ENCODE measurements at regions not wholly inside any gene's neighbourhood (a gene's known extent, or its start where the extent isn't known, plus 50 kb on each side); places are given as distances from the start of the nearest gene placed in this dataset.
"Not testable (repeated sequence)": the region's sequence is repeated elsewhere in the genome, so short reads cannot be mapped to it uniquely, and the experiment has no call there.

- no peak for DNase-seq
Observed at GRCh38 chr4:126183206-126183605, 868.5 kb downstream of the FAT4 start.

- no peak for DNase-seq
Observed at GRCh38 chr4:126191536-126191935, 876.8 kb downstream of the FAT4 start.

DNA sequence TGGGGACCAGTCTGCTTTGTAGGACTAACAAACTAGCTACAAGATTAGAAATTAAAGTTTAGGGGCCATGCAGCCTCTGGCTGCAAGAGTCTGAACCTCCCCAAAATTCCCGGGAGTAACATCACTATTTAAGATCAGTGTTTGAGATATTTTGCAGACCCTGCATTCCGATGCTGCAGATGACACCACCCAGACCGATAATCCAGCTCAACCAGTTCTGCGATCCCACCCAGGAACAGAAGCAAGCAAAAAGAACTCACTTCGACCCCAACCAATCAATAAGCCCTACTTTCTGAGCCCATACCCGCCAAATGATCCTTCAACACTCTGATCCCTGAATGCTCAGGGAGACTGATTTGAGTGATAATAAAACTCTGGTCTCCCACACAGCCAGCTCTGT lies 877.8 kb downstream of the FAT4 start:
- DNase-seq: no peak

DNA sequence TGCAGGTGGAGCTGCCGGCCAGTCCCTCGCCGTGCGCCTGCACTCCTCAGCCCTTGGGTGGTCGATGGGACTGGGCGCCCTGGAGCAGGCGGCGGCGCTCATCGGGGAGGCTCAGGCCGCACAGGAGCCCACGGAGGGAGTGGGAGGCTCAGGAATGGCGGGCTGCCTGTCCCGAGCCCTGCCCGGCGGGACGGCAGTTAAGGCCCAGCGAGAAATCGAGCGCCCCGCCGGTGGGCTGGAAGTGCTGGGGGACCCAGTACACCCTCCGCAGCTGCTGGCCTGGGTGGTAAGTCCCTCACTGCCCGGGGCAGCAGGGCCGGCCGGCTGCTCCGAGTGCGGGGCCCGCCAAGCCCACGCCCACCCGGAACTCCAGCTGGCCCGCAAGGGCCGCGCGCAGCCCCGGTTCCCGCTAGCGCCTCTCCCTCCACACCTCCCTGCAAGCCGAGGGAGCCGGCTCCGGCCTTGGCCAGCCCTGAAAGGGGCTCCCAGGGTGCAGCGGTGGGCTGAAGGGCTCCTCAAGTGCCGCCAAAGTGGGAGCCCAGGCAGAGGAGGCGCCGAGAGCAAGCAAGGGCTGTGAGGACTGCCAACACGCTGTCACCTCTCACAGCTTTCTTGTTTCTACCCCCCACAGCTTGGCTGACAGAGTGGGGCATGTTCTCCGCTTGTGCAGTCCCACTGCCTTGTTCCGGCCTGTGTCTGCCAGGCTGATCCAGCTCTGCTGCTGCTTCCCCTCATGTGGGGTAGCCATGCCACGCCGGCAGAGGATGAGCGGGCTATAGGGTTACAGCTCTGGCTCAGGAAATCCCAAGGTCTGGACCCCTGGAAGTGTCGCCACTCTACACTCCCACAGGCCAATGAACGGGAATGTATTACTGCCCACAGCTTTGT lies 886.7 kb downstream of the FAT4 start:
- not testable (repeated sequence) for DNase-seq

DNA sequence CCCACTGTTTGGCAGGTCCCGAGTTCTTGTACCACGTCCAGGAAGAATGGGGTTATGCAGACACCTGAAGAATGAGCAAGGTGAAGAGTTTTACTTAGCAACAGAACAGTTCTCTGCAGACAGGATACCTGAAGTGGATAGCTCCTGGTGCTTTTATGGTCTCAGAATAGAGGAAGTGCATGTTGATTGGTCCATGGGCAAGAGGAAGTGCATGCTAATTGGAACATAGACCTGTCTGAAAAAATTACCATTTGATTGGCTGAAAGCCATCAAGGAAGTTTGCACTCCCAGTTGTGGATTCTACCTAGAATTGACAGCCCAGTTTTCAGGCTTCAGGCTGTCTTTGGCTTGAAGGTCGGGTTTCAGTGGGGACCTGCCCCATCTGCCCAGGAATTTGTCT lies 887.5 kb downstream of the FAT4 start:
- DNase-seq: no peak

GRCh38 chr4:126207910-126208309 lies 893.2 kb downstream of the FAT4 start:
- DNase-seq: no peak

- DNase-seq: no peak
Observed at GRCh38 chr4:126209147-126209546, 894.4 kb downstream of the FAT4 start.

DNA sequence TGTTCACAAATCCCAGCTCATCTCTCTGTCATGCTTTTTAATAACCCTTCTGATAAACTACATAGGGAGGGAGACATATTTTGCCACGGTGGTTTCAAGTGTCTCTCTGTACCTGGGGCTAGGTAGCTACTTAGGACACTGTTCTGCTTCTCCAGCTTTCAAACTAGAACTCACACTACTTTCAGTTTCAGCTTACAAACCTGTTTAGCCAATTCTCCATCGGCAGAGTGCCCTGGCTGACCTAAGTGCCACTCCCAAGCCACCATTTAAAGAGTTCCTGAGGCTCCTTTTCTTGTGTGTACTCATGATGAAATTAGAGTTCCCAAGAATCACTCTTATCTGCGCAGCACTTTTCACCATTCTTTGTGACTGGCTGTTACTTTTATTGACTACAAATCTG lies 899.2 kb downstream of the FAT4 start:
- DNase-seq: no peak

DNA sequence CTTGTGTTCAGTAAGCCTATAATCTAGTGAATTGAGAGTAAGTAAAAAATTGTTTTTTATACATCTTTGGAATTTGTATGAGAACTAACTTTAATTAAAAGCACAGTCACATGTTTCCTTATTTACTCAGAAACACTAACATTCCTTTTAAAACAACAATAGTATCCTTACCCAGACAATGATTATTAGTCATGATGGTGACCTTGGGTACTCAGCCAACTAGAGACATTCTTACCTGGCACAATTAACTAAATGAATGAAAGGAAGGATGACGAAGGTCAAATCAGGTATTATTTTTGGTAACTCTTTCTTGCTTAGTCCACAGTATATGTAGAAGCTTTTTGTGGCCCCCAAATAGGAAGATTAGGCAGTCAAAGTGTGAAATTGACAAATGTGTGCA lies 901.0 kb downstream of the FAT4 start:
- no peak for DNase-seq

GRCh38 chr4:126216611-126217010 lies 901.9 kb downstream of the FAT4 start:
- no peak for DNase-seq

DNA sequence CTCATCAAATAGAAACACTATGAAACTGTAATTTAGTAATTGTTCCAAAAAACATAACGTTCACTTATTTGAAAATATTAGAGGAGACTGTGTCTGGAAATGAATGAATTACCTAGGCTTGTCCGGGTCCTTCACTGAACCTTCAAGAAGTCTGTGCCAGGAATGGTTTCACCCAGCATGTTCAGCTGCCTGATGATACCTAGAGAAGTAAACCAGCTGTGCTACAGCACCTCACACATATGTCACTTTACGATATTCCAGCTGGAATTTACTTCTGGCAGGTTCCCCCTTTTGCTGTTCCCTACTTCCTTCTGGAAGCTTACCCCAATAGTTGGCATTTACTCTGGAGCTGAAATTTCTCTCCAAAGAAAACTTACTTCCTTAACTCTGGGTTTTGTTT lies 906.5 kb downstream of the FAT4 start:
- no peak for DNase-seq

DNA sequence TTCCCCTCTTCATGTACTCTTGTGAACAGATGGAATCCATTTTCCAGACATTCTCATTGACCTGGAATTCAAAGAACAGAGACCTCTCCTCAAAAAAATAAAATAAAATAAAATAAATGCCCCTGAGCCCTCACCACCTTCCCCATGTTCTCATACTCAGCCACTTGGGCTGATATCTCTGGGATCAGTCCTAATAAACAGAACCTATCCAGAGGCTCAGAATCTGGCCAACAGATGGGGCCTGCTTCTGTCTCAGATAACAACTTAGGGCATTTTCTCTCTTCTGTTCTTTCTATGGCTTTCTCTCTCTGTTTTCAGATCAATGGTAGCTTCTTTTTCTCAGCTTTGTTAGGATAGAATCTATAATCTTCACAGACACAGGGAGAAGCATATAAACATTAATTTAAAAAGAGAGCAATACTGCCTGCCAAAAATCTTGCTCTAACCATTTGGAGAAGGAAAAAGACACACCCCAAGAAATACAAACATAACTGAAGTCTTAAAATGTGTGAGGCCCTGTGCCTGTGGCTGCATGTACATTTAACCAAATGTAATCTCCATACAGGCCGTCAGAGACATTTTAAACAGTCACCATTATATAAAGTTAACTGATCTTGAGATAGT lies 907.1 kb downstream of the FAT4 start:
- no peak for DNase-seq

DNA sequence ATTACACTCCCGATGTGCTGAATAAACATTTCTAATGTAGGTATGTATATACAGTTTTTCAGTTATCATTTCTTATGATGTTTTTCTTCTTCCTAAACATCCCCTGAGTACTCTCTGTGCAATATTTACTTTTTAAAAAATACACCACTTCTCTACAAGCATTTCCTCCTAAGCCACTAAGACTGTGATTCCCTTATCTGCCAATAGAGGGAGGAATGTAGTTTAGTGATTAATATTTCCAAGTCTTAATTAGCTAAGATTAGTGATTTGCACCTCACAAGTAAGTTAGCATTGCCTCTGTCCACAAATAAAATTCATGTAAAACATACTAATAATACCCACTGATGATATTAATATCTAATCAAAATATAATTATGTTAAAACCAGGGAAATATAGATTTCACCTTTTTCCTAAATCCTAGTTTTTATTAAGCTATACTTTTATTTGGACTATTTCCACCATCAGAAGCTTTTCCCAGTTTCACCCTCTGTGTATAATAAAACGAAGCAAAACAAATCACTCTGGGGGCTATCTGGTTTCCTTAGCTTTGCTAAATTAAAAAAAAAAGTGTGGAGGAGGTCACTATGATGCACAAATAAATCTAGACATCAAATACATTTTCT lies 909.1 kb downstream of the FAT4 start:
- DNase-seq: no peak

GRCh38 chr4:126227428-126227827 lies 912.7 kb downstream of the FAT4 start:
- DNase-seq: no peak

DNA sequence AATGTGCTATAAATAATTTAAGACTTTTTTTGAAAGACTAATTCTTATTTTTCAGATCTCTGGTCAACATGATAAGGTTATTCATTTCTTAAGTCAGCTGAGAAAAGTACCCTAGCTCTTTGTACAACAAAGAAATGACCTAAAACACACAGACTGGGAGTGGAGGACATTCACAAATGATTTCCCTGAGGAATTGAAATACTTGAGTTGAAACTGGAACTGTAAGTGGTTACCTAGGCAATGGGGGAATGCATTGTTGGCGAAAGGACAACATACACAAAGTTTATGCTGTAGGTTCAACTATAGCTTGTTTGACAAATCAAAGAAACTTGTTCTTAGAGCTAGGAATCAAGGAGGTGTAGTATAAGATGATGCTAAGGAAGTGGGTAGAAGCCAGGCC lies 915.5 kb downstream of the FAT4 start:
- no peak for DNase-seq

DNA sequence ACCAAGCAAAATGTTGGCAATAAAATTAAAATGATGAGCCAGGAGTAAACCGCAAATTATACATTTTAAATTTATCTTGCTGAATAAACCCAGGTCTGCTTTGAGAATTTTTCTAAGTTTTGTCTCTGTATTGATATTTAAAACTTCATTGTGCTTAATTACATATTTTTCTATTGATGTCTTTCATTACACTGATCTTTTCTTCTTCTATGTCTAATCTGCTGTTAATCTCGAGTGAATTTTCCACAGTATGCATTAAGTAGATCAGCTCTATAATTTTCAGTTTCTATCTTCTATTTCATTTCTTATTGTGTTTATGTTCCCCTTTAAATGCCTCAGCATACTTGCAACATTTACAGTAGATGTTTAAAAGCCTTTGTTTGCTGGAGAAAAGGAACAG lies 918.7 kb downstream of the FAT4 start:
- no peak for DNase-seq

GRCh38 chr4:126238013-126238412 lies 923.3 kb downstream of the FAT4 start:
- no peak for DNase-seq

DNA sequence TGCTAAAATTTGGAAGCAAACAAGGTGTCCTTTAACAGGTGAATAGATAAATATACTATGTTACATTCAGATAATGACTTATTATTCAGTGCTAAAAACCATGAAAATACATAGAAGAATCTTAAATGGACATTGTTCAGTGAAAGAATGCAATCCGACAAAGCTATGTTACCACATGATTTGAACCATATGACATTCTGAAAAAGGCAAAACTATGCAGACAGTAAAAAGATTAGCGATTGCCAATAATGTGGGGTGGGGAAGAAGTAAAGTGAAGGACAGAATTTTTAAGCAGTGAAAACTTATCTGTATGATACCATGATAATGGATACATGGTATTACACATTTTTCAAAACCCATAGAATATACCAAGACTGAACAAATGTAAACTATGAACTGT lies 926.9 kb downstream of the FAT4 start:
- DNase-seq: no peak

DNA sequence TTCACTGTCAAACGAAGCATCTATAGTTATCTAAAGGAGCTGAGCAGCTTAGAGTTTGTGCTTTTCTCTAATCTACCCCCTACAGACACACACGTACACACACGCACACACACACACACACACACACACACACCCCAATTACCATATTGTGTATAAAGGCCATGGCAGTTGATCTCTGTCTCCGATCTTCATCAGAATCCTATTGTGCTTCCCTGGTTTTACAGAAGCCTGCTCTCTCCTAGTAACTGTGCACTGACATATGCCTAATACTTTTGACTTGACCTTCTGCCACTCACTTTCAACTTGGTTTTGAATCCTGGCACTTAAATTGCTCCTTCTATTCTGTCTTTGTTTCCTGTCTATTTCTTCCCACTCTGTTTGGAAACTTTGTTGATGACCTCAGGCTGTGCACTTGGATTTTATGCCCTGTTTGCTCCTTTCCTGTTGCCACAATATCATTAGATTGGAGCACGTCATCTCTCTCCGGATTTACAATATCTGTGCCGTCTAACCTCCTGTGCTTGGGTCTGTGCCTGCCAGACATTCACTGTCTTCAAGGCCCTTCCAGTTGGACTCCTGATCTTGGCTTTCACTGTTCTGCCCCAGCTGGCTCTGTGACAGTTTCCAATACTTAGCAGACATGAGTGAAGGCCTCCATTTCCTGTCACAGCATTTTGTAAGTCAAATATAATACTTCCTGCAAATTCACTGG lies 928.1 kb downstream of the FAT4 start:
- DNase-seq: no peak

DNA sequence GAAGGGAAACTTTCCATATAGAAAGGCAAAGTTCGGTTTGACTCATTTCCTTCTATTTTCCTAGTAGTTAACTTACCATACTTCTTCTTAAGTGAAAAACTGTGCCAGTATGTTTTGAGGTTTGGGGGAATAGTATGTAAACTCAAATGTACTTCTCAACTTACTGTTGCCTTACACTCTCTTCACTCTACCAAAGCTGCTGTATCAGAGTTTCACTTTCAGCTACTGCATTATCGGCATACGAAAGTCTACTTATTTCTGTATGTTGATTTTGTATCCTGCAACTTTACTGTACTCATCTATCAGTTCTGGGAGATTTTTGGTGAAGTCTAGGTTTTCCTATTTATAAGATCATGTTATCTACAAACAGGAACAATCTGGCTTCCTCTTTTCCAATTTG lies 932.7 kb downstream of the FAT4 start:
- DNase-seq: no peak

DNA sequence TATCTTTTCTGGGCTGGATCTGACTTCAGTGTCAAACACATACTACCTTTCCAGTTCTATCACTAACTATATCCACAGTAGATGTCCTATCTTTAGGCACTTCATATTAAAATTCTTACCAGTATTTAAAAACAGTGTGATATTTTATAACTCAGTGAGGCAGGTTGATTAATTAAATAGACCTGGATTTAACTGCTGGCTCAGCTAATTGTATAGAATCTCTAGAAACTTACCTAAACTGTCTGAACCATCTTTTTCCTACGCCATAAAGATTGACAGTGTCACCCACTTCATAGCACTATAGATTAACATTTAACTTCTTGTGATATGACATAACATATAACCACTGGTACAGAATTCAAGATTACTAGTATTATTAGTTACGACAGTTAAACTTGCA lies 935.3 kb downstream of the FAT4 start:
- DNase-seq: no peak

DNA sequence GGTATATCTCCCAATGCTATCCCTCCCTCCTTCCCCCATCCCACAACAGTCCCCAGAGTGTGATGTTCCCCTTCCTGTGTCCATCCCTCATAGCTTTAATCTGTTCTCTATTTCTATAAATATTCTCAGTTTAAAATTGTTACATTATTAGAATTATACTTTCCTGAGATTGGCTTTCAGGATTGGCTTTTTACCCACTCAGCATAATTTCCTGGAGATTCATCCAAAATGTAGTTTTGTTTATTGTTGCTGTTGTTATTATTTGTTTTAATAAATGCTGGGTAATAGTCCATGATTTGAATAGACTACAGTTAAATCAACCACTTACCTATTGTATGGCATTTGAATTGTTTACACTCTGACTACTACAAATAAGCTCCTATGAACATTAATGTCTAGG lies 936.4 kb downstream of the FAT4 start:
- no peak for DNase-seq

- DNase-seq: no peak
Observed at GRCh38 chr4:126262665-126263064, 947.9 kb downstream of the FAT4 start.

DNA sequence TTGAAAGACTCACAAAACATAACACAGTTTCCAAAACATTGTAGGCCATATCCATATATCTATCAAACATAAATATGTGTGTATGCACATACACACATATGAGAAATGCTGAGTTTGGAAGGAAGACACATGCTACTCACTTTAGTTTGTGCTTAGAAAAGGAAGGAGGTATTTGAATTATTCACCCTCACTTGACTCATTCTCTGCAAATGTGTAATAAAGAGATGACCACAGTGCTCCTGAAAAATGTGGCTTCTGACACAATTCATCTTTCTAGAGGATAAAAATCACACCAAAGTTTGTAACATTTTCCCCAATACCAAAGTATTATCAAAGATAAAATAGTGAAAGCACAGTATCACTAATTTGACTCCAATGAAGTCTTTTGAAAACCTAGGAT lies 950.1 kb downstream of the FAT4 start:
- DNase-seq: no peak

All from NCI-H1048 (cell line).